ENCODE measurements at regions not wholly inside any gene's neighbourhood (a gene's known extent, or its start where the extent isn't known, plus 50 kb on each side); places are given as distances from the start of the nearest gene placed in this dataset.

DNA sequence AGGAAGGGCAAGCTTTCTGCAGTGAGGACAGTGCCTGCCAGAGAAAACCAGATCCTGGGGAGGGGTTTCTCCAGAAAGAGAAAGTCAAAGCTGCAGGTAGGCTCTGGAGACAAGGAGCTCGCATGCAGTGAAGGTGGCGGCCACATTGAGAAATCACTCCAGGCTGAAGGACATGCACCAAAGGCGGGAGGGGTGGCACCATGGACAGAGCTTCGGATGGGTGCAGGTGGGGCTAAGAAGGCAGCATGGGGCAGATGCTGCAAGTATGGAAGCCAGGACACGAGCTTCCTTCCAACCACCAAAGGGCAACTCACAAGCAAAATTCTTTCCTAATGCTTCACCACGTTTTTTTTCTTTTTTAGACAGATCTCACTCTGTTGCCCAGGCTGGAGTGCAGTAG lies 104.4 kb upstream of the SLC35G4 start:
- Histone ChIP-seq H3K36me3 (ENCODE audit: control insufficient read depth in 4 of 4, insufficient read depth in 3 of 4, low read depth in 1 of 4, low read length in 3 of 4) (no peaks in the 10 kb centered on the region), H3K4me1 (ENCODE audit: control insufficient read depth in 4 of 4, insufficient read depth in 4 of 4, low read length in 3 of 4) (no peaks in the 10 kb centered on the region), H3K9me3 (ENCODE audit: control insufficient read depth in 4 of 4, low read length in 3 of 4) (no peaks in the 10 kb centered on the region), H3K27me3 (ENCODE audit: control insufficient read depth in 4 of 4, insufficient read depth in 4 of 4, low read length in 3 of 4) (peaks cover 0 to 3% (median 0%) of the 10 kb centered on the region in 4 donors), H3K9ac (ENCODE audit: low read depth in 1 of 2, low read length in 2 of 2) (no peak overlapping the region), H3K27ac (ENCODE audit: low read depth in 1 of 2, low read length in 2 of 2) (no peak overlapping the region), H3K4me3 (ENCODE audit: low read depth in 1 of 3, low read length in 3 of 3) (no peak overlapping the region)
- TF ChIP-seq, protein P1, sequence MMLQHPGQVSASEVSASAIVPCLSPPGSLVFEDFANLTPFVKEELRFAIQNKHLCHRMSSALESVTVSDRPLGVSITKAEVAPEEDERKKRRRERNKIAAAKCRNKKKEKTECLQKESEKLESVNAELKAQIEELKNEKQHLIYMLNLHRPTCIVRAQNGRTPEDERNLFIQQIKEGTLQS (IDR thresholded peaks at IDR 0.05), result no peak
- no peak for TF ChIP-seq TAF1 (conservative IDR thresholded peaks at IDR 0.05)
- no peak for TF ChIP-seq HNF4A (conservative IDR thresholded peaks at IDR 0.05)
- TF ChIP-seq EGR1 (IDR thresholded peaks at IDR 0.05; ENCODE audit: low read depth in 2 of 2), result no peak
- no peak for TF ChIP-seq SP1 (IDR thresholded peaks at IDR 0.05)
- TF ChIP-seq, protein P2, sequence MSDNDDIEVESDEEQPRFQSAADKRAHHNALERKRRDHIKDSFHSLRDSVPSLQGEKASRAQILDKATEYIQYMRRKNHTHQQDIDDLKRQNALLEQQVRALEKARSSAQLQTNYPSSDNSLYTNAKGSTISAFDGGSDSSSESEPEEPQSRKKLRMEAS (IDR thresholded peaks at IDR 0.05), result no peak
- TF ChIP-seq YY1 (IDR thresholded peaks at IDR 0.05), result no peak
- TF ChIP-seq FOXA1 (IDR thresholded peaks at IDR 0.05), result no peak
- no peak for TF ChIP-seq HNF4G (IDR thresholded peaks at IDR 0.05)
- TF ChIP-seq, protein P3, sequence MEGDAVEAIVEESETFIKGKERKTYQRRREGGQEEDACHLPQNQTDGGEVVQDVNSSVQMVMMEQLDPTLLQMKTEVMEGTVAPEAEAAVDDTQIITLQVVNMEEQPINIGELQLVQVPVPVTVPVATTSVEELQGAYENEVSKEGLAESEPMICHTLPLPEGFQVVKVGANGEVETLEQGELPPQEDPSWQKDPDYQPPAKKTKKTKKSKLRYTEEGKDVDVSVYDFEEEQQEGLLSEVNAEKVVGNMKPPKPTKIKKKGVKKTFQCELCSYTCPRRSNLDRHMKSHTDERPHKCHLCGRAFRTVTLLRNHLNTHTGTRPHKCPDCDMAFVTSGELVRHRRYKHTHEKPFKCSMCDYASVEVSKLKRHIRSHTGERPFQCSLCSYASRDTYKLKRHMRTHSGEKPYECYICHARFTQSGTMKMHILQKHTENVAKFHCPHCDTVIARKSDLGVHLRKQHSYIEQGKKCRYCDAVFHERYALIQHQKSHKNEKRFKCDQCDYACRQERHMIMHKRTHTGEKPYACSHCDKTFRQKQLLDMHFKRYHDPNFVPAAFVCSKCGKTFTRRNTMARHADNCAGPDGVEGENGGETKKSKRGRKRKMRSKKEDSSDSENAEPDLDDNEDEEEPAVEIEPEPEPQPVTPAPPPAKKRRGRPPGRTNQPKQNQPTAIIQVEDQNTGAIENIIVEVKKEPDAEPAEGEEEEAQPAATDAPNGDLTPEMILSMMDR (IDR thresholded peaks at IDR 0.05; ENCODE audit: low read depth, low read length, missing input control), result no peak
- TF ChIP-seq, protein P4, sequence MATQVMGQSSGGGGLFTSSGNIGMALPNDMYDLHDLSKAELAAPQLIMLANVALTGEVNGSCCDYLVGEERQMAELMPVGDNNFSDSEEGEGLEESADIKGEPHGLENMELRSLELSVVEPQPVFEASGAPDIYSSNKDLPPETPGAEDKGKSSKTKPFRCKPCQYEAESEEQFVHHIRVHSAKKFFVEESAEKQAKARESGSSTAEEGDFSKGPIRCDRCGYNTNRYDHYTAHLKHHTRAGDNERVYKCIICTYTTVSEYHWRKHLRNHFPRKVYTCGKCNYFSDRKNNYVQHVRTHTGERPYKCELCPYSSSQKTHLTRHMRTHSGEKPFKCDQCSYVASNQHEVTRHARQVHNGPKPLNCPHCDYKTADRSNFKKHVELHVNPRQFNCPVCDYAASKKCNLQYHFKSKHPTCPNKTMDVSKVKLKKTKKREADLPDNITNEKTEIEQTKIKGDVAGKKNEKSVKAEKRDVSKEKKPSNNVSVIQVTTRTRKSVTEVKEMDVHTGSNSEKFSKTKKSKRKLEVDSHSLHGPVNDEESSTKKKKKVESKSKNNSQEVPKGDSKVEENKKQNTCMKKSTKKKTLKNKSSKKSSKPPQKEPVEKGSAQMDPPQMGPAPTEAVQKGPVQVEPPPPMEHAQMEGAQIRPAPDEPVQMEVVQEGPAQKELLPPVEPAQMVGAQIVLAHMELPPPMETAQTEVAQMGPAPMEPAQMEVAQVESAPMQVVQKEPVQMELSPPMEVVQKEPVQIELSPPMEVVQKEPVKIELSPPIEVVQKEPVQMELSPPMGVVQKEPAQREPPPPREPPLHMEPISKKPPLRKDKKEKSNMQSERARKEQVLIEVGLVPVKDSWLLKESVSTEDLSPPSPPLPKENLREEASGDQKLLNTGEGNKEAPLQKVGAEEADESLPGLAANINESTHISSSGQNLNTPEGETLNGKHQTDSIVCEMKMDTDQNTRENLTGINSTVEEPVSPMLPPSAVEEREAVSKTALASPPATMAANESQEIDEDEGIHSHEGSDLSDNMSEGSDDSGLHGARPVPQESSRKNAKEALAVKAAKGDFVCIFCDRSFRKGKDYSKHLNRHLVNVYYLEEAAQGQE (IDR thresholded peaks at IDR 0.05), result no peak
- no peak for TF ChIP-seq JUND (IDR thresholded peaks at IDR 0.05)
- DNase-seq (ENCODE audit: low spot score), result no peak
- WGBS, result 74% methylated on average over 6 of the region's 6 CpGs

DNA sequence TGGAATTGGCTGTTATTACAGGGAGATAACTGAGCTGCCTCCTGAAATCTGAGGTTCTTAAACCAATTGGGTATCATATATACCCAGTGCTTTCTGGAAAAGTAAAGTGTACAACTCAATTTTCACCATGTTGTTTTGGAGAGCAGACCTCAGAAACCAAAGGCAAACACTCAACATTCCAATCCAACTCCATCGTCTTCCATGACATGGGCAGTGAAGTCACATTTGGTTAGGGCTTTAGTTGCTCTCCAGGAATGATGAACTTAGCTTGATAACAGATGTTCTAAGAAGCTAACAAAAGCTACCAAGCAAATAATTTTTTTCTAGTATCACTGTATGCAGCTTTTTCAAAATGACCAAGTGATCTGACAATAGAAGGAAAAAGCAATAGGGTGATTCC lies 107.0 kb upstream of the SLC35G4 start:
- WGBS, result 68% methylated on average over 1 of the region's 1 CpG
- Histone ChIP-seq H3K4me3 (ENCODE audit: low read depth in 1 of 3, low read length in 3 of 3) (no peak overlapping the region), H3K27me3 (ENCODE audit: control insufficient read depth in 4 of 4, insufficient read depth in 4 of 4, low read length in 3 of 4) (peaks cover 0 to 3% (median 0%) of the 10 kb centered on the region in 4 donors), H3K9me3 (ENCODE audit: control insufficient read depth in 4 of 4, low read length in 3 of 4) (no peaks in the 10 kb centered on the region), H3K9ac (ENCODE audit: low read depth in 1 of 2, low read length in 2 of 2) (no peak overlapping the region), H3K4me1 (ENCODE audit: control insufficient read depth in 4 of 4, insufficient read depth in 4 of 4, low read length in 3 of 4) (no peaks in the 10 kb centered on the region), H3K27ac (ENCODE audit: low read depth in 1 of 2, low read length in 2 of 2) (no peak overlapping the region), H3K36me3 (ENCODE audit: control insufficient read depth in 4 of 4, insufficient read depth in 3 of 4, low read depth in 1 of 4, low read length in 3 of 4) (no peaks in the 10 kb centered on the region)
- TF ChIP-seq SP1 (IDR thresholded peaks at IDR 0.05) (no peak), TAF1 (conservative IDR thresholded peaks at IDR 0.05) (no peak), GABPA (IDR thresholded peaks at IDR 0.05 in 1 of 2, conservative IDR thresholded peaks at IDR 0.05 in 1 of 2) (no peak), RXRA (IDR thresholded peaks at IDR 0.05) (no peak), JUND (IDR thresholded peaks at IDR 0.05) (no peak)
- no peak for DNase-seq (ENCODE audit: low spot score)

Measured in liver (tissue), 8 donors.